ENCODE measurements at regions not wholly inside any gene's neighbourhood (a gene's known extent, or its start where the extent isn't known, plus 50 kb on each side); places are given as distances from the start of the nearest gene placed in this dataset.
"Not testable (repeated sequence)": the region's sequence is repeated elsewhere in the genome, so short reads cannot be mapped to it uniquely, and the experiment has no call there.

- H3K4me3 ChIP-seq (ENCODE audit: low read depth, low read length) = no peak overlapping the region
- DNase-seq (ENCODE audit: low read depth) = no peak
Measured at GRCh38 chr10:31121757-31122577, 90.3 kb upstream of the ZNF438 start.

GRCh38 chr10:31123946-31124345 lies 92.3 kb upstream of the ZNF438 start:
- no peak for DNase-seq (ENCODE audit: low read depth)
- no peak overlapping the region for H3K4me3 ChIP-seq (ENCODE audit: low read depth, low read length)

DNA sequence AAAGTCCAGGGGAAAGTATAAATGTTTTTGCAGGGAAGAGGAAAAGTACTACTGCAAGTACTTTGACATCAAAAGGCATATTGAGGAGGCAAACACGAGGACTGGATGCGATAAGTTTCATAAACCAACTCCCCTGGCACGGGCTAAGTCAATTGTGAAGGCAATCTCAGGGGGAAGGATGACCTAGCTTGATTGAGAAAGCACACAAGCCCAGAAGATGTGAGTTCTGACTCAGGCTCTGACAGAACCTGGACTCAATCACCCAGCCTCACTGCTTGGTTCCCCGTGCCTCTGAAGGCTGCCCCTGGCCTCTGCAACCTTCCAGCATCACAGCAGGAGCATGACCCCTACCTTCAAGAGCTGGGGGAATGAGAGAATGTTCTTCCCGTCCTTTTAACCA lies 93.2 kb upstream of the ZNF438 start:
- H3K4me3 ChIP-seq (ENCODE audit: low read depth, low read length) = no peak overlapping the region
- DNase-seq (ENCODE audit: low read depth) = no peak

GRCh38 chr10:31125789-31126188 lies 94.1 kb upstream of the ZNF438 start:
- DNase-seq (ENCODE audit: low read depth) = no peak
- H3K4me3 ChIP-seq (ENCODE audit: low read depth, low read length) = no peak overlapping the region

DNA sequence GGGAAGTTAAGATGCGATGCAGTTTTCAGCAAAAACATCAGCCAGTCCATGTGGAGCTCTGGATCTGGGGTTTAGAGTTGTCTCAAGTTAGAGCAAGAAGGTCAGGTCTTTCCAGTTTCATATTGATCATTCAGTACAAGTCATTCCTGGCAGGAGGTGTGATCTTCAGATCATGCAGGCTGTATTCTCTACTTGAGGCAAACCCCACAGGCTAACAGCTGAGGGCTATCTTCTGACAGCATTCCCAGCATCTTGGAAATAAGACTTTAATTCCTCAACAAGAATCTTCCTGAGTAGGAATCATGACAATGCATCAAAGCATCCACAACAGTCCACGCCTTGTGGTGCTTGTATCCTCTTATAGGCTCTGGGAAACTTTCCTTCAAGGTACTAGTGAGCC lies 94.9 kb upstream of the ZNF438 start:
- no peak for DNase-seq (ENCODE audit: low read depth)
- no peak overlapping the region for H3K4me3 ChIP-seq (ENCODE audit: low read depth, low read length)

- DNase-seq (ENCODE audit: low read depth) = no peak
Measured at GRCh38 chr10:31128536-31128935, 96.9 kb upstream of the ZNF438 start.

GRCh38 chr10:31129271-31129670 lies 97.6 kb upstream of the ZNF438 start:
- no peak overlapping the region for H3K4me3 ChIP-seq (ENCODE audit: low read depth, low read length)
- DNase-seq (ENCODE audit: low read depth) = peak; percentile 92

More at GRCh38 chr10:31128536-31128935, 96.9 kb upstream of the ZNF438 start:
- H3K4me3 ChIP-seq (ENCODE audit: low read depth, low read length) = no peak overlapping the region

DNA sequence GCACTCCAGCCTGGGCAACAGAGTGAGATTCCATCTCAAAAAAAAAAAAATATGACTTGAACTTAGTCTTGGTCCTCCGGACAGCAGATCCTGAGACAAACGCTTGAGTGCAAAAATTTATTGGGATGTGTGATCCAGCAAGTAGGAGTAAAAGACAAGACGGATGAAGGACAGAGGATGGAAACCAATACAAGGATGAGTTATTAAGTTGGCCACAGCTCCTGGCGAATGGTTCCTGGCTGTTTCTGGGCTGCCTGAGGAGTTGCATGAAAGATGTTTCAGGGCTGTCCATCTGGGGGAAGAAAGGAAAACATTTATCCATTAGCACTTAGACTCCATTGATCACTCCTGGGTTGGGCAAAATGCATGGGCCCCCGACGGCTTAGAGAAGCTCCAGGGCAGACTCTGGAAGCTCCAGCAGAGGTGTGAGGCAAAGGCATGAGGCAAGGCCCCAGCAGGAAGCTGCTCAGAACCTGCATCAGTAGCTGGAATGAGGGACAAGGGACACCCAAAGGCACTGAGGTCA lies 98.3 kb upstream of the ZNF438 start:
- H3K4me3 ChIP-seq (ENCODE audit: low read depth, low read length) = no peak overlapping the region
- DNase-seq (ENCODE audit: low read depth) = no peak

DNA sequence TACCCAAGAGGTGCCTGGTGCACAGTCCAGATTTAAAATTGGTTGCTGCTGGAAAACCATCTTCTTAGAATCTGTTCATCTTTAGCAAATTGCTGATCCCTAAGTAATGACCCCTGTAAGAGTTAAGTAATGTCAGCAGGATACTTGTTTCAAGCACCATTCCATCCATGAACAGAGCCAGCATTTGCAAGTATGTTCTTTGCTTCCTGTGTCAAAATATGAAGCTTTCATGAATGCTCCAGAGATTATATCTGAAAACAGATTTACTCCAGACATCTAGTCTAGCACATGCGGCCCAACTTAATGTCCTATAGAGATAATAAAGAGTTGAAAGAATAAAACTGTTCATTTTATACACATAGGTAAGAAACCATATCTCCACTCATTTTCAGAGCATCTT lies 98.7 kb upstream of the ZNF438 start:
- no peak overlapping the region for H3K4me3 ChIP-seq (ENCODE audit: low read depth, low read length)
- no peak for DNase-seq (ENCODE audit: low read depth)

DNA sequence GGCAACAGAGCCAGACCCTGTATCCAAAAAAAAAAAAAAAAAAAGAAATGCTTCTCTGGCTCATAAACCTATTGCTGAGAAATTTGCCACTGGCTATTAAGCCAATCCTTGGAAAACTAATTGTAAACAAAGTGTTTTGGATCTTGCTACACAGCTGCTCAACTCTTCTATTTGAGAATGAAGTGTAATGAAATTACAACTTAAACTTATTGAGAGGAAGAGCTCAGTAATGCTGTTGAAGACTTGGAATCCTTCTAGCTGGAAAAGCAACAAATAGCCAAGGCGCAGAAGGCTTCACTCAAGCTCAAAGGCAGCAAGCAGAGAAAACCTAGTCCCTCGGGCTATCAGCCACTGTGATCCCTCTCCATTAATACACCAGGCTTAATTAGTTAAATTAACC lies 99.6 kb upstream of the ZNF438 start:
- H3K4me3 ChIP-seq (ENCODE audit: low read depth, low read length) = no peak overlapping the region
- DNase-seq (ENCODE audit: low read depth) = no peak

DNA sequence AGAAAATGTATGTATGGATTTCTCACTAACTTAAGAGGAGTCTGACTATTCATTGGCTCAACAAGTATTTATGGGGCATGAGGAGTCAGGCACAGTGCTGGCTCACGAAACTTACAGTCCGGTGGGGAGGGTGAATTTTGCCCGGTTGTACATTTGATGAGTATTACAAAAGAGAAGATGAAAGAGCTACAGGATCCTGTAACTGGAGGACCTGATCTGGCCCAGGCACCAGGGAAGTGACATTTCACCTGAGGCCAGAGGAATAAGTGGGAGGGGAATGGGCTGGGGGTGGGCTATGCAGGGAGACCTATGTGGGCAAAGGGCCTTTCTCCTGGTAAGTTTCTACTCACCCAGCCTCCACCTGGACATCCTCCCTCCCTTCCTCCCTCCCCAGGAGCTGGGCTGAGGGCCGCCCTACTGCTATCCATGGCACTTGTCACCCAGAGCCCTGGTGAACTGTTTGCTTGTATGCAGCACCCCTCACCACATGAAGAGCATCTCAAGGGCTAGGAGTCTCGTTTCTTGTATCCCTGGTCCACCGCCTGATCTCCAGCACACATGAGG lies 101.1 kb upstream of the ZNF438 start:
- no peak for DNase-seq (ENCODE audit: low read depth)

GRCh38 chr10:31133251-31133791 lies 101.7 kb upstream of the ZNF438 start:
- no peak for DNase-seq (ENCODE audit: low read depth)
- H3K4me3 ChIP-seq (ENCODE audit: low read depth, low read length) = no peak overlapping the region

More for the DNA sequence above, 101.1 kb upstream of the ZNF438 start:
- no peak overlapping the region for H3K4me3 ChIP-seq (ENCODE audit: low read depth, low read length)

- no peak for DNase-seq (ENCODE audit: low read depth)
- peak overlapping the region; percentile 14 for H3K4me3 ChIP-seq (ENCODE audit: low read depth, low read length)
Measured at GRCh38 chr10:31133792-31134310, 102.2 kb upstream of the ZNF438 start.

GRCh38 chr10:31134311-31134952 lies 102.8 kb upstream of the ZNF438 start:
- H3K4me3 ChIP-seq (ENCODE audit: low read depth, low read length) = peak overlapping the region; percentile 14
- DNase-seq (ENCODE audit: low read depth) = no peak

- no peak for DNase-seq (ENCODE audit: low read depth)
- no peak overlapping the region for H3K4me3 ChIP-seq (ENCODE audit: low read depth, low read length)
Measured at GRCh38 chr10:31135171-31135570, 103.5 kb upstream of the ZNF438 start.

- not testable (repeated sequence) for H3K4me3 ChIP-seq (ENCODE audit: low read depth, low read length); DNase-seq (ENCODE audit: low read depth)
Measured at GRCh38 chr10:31135791-31136190, 104.1 kb upstream of the ZNF438 start.

DNA sequence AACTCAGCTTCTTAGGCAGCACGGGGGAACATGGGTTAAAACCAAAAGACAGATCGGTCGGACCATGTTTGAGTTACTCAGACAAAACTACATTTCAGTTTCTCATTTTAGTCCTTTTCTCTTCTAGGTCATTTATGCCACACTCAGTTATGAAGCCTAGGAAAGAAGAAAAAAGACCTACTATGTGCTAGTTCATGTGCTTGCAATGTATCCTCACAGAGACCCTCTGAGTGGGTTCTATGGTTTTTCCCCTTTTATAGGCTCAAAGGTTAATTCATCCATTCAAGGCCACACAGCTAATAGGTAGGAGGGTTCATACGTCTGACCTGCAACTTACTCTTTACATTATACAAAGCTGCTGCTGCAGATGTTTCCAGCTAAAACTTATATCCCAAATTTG lies 104.7 kb upstream of the ZNF438 start:
- no peak for DNase-seq (ENCODE audit: low read depth)
- no peak overlapping the region for H3K4me3 ChIP-seq (ENCODE audit: low read depth, low read length)

DNA sequence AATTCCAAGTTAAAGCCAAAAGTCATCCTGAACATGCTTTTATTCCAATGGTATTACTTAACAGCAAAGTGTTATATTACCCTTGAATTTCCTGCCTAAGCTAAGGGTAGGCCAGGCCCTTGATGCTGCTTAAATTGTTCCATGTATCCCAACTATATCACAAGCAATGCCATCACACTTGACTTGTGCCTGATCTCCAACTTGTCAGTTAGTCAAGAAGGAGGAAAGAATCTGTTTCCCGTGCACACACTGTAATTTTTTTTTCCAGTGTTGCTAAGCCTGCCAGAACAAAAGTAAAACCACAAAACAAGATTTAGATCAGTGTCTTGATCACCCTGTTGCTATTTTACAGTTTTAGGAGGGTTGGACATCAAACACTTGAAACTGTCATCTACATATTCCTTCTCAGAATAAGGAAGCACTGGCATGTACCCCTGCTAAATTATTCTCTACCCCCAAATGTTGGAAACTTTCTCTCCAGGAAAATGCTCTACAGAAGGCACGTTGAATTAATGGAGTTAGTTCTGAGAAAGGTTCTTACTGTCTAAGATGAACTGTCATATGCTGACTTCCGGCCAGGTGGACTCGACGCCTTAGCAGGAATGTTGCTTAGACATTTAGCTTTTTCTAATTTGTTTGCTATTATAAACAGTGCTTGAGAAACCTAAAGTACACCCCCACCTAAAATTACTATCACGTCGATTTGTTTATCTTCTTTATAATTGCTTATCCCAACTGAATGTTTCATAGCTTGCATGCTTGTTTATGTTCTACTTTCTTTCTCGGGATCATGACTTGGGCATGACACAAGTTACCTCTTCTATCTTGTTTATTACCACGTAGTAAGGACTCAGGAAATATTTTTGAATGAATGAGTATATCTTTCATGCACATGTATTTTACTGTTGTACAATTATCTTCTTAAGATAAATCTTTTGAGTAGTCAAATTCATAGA lies 105.5 kb upstream of the ZNF438 start:
- no peak for DNase-seq (ENCODE audit: low read depth)
- H3K4me3 ChIP-seq (ENCODE audit: low read depth, low read length) = no peak overlapping the region

DNA sequence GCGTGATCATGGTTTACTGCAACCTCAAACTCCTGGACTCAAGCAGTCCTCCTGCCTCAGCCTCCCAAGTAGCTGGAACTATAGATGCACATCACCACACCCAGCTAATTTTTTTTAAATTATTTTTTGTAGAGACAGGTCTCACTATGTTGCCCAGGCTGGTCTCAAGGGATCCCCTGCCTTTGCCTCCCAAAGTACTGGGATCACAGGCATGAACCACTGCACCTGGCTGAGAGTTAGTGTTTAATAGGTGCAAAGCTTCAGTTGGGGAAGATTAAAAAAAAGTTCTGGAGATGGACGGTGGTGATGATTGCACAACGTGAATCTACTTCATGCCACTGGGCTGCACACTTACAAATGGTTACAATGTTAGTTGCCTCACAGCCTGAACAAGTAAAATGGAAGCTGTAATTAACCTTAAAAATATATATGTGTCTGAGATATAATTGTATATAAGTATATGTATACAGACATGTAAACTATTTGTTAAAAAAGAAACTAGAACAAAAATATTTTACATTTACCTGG lies 106.4 kb upstream of the ZNF438 start:
- no peak overlapping the region for H3K4me3 ChIP-seq (ENCODE audit: low read depth, low read length)
- no peak for DNase-seq (ENCODE audit: low read depth)
